ENCODE measurements at regions not wholly inside any gene's neighbourhood (a gene's known extent, or its start where the extent isn't known, plus 50 kb on each side); places are given as distances from the start of the nearest gene placed in this dataset.

GRCh38 chr9:26375448-26375847 is 517.2 kb downstream of the CAAP1 start:
- no peaks in the 10 kb centered on the region for H3K9me3 ChIP-seq (ENCODE audit: control extremely low read depth in 1 of 5, control insufficient read depth in 4 of 5, insufficient read depth in 2 of 5, low read depth in 1 of 5, low read length in 4 of 5)
- H3K27ac ChIP-seq (ENCODE audit: insufficient read depth in 1 of 2, low read depth in 1 of 2, low read length in 2 of 2, poor library complexity in 1 of 2, severe bottlenecking in 2 of 2), result no peak overlapping the region
- ChIA-PET POLR2A (no interaction called here), CTCF (no interaction called here)
- DNase-seq, result no peak
- 100% methylated on average over 1 of the region's 2 CpGs for WGBS (ENCODE audit: insufficient coverage)
- H3K4me3 ChIP-seq (ENCODE audit: control insufficient read depth in 1 of 7, extremely low read depth in 1 of 7, insufficient read depth in 4 of 7, low read depth in 2 of 7, low read length in 6 of 7), result no peak overlapping the region
- no peaks in the 10 kb centered on the region for H3K36me3 ChIP-seq (ENCODE audit: control insufficient read depth in 4 of 4, insufficient read depth in 4 of 4, low read length in 3 of 4)
- no peaks in the 10 kb centered on the region for H3K27me3 ChIP-seq (replicated peaks in 2 of 5; ENCODE audit: control insufficient read depth in 4 of 5, insufficient read depth in 5 of 5, low read length in 4 of 5)
- H3K4me1 ChIP-seq (ENCODE audit: control extremely low read depth in 1 of 4, control insufficient read depth in 4 of 4, insufficient read depth in 4 of 4, low read length in 3 of 4), result no peaks in the 10 kb centered on the region

- WGBS (ENCODE audit: insufficient coverage), result 100% methylated on average over 1 of the region's 2 CpGs
- Histone ChIP-seq H3K27ac (ENCODE audit: insufficient read depth in 1 of 2, low read depth in 1 of 2, low read length in 2 of 2, poor library complexity in 1 of 2, severe bottlenecking in 2 of 2) (no peak overlapping the region), H3K4me1 (ENCODE audit: control extremely low read depth in 1 of 4, control insufficient read depth in 4 of 4, insufficient read depth in 4 of 4, low read length in 3 of 4) (no peaks in the 10 kb centered on the region), H3K36me3 (ENCODE audit: control insufficient read depth in 4 of 4, insufficient read depth in 4 of 4, low read length in 3 of 4) (no peaks in the 10 kb centered on the region), H3K27me3 (replicated peaks in 2 of 5; ENCODE audit: control insufficient read depth in 4 of 5, insufficient read depth in 5 of 5, low read length in 4 of 5) (no peaks in the 10 kb centered on the region), H3K9me3 (ENCODE audit: control extremely low read depth in 1 of 5, control insufficient read depth in 4 of 5, insufficient read depth in 2 of 5, low read depth in 1 of 5, low read length in 4 of 5) (no peaks in the 10 kb centered on the region), H3K4me3 (ENCODE audit: control insufficient read depth in 1 of 7, extremely low read depth in 1 of 7, insufficient read depth in 4 of 7, low read depth in 2 of 7, low read length in 6 of 7) (no peak overlapping the region)
- no peak for DNase-seq
- POLR2A ChIA-PET, result no interaction called here
- CTCF ChIA-PET, result no interaction called here
Measured at GRCh38 chr9:26373616-26374015, 519.0 kb downstream of the CAAP1 start.

GRCh38 chr9:26371236-26371635 is 521.4 kb downstream of the CAAP1 start:
- no peaks in the 10 kb centered on the region for H3K27me3 ChIP-seq (replicated peaks in 2 of 5; ENCODE audit: control insufficient read depth in 4 of 5, insufficient read depth in 5 of 5, low read length in 4 of 5)
- ChIA-PET POLR2A (no interaction called here), CTCF (no interaction called here)
- H3K4me1 ChIP-seq (ENCODE audit: control extremely low read depth in 1 of 4, control insufficient read depth in 4 of 4, insufficient read depth in 4 of 4, low read length in 3 of 4), result no peaks in the 10 kb centered on the region
- no CpG with 5 or more reads among the region's 1 CpG for WGBS (ENCODE audit: insufficient coverage)
- DNase-seq, result no peak
- no peaks in the 10 kb centered on the region for H3K36me3 ChIP-seq (ENCODE audit: control insufficient read depth in 4 of 4, insufficient read depth in 4 of 4, low read length in 3 of 4)
- no peak overlapping the region for H3K27ac ChIP-seq (ENCODE audit: insufficient read depth in 1 of 2, low read depth in 1 of 2, low read length in 2 of 2, poor library complexity in 1 of 2, severe bottlenecking in 2 of 2)
- H3K4me3 ChIP-seq (ENCODE audit: control insufficient read depth in 1 of 7, extremely low read depth in 1 of 7, insufficient read depth in 4 of 7, low read depth in 2 of 7, low read length in 6 of 7), result no peak overlapping the region
- no peaks in the 10 kb centered on the region for H3K9me3 ChIP-seq (ENCODE audit: control extremely low read depth in 1 of 5, control insufficient read depth in 4 of 5, insufficient read depth in 2 of 5, low read depth in 1 of 5, low read length in 4 of 5)

- Histone ChIP-seq H3K9me3 (ENCODE audit: control extremely low read depth in 1 of 5, control insufficient read depth in 4 of 5, insufficient read depth in 2 of 5, low read depth in 1 of 5, low read length in 4 of 5) (no peaks in the 10 kb centered on the region), H3K4me1 (ENCODE audit: control extremely low read depth in 1 of 4, control insufficient read depth in 4 of 4, insufficient read depth in 4 of 4, low read length in 3 of 4) (no peaks in the 10 kb centered on the region), H3K4me3 (ENCODE audit: control insufficient read depth in 1 of 7, extremely low read depth in 1 of 7, insufficient read depth in 4 of 7, low read depth in 2 of 7, low read length in 6 of 7) (no peak overlapping the region), H3K36me3 (ENCODE audit: control insufficient read depth in 4 of 4, insufficient read depth in 4 of 4, low read length in 3 of 4) (no peaks in the 10 kb centered on the region), H3K27me3 (replicated peaks in 2 of 5; ENCODE audit: control insufficient read depth in 4 of 5, insufficient read depth in 5 of 5, low read length in 4 of 5) (no peaks in the 10 kb centered on the region), H3K27ac (ENCODE audit: insufficient read depth in 1 of 2, low read depth in 1 of 2, low read length in 2 of 2, poor library complexity in 1 of 2, severe bottlenecking in 2 of 2) (no peak overlapping the region)
- WGBS (ENCODE audit: insufficient coverage), result no CpG with 5 or more reads among the region's 3 CpGs
- CTCF ChIA-PET, result no interaction called here
- DNase-seq, result no peak
- POLR2A ChIA-PET, result no interaction called here
Measured at GRCh38 chr9:26369093-26369492, 523.5 kb downstream of the CAAP1 start.

DNA sequence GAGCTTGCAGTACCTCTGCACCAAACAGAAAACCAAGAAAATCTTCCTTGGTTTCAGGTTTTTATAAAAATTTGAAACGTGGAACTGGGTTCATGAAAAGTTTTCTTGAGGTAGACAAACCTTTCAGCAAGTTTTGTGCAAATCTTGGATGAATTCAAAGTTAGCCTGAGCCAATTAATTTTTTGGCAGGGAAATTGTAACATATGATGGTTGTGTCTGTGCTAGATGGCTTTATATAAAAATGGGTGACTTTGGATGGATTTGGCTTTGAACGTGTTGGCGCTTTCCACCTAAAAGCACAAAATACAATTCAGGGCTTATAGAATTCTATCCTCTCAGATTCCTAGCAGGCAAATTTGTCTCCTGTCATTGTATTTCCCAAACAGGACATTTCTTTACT is 524.4 kb downstream of the CAAP1 start:
- no peak for DNase-seq
- no peak overlapping the region for H3K4me3 ChIP-seq (ENCODE audit: control insufficient read depth in 1 of 7, extremely low read depth in 1 of 7, insufficient read depth in 4 of 7, low read depth in 2 of 7, low read length in 6 of 7)
- ChIA-PET POLR2A (no interaction called here), CTCF (no interaction called here)
- no peaks in the 10 kb centered on the region for H3K9me3 ChIP-seq (ENCODE audit: control extremely low read depth in 1 of 5, control insufficient read depth in 4 of 5, insufficient read depth in 2 of 5, low read depth in 1 of 5, low read length in 4 of 5)
- WGBS (ENCODE audit: insufficient coverage), result 63% methylated on average over 1 of the region's 3 CpGs
- H3K27ac ChIP-seq (ENCODE audit: insufficient read depth in 1 of 2, low read depth in 1 of 2, low read length in 2 of 2, poor library complexity in 1 of 2, severe bottlenecking in 2 of 2), result no peak overlapping the region
- H3K27me3 ChIP-seq (replicated peaks in 2 of 5; ENCODE audit: control insufficient read depth in 4 of 5, insufficient read depth in 5 of 5, low read length in 4 of 5), result no peaks in the 10 kb centered on the region
- H3K4me1 ChIP-seq (ENCODE audit: control extremely low read depth in 1 of 4, control insufficient read depth in 4 of 4, insufficient read depth in 4 of 4, low read length in 3 of 4), result no peaks in the 10 kb centered on the region
- H3K36me3 ChIP-seq (ENCODE audit: control insufficient read depth in 4 of 4, insufficient read depth in 4 of 4, low read length in 3 of 4), result no peaks in the 10 kb centered on the region

DNA sequence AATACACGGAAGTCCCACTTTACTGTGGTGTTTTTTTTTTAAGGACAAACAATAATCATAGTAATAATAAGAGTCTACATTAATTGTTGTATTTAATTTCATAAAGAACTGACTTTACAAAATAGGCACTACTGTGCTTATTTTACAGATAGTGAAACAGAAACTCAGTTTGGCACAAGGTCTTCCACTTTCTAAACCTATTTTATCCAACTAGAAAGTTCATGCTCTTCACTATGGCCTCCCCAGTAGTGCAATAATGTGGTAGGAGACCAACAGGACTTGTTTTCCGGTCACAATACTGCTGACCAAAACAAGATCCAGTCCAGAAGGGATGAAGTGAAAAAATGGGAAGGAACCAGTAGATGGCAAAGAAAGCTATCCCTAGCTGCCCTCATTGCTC is 531.6 kb downstream of the CAAP1 start:
- CTCF ChIA-PET, result no interaction called here
- Histone ChIP-seq H3K27ac (ENCODE audit: insufficient read depth in 1 of 2, low read depth in 1 of 2, low read length in 2 of 2, poor library complexity in 1 of 2, severe bottlenecking in 2 of 2) (no peak overlapping the region), H3K27me3 (replicated peaks in 2 of 5; ENCODE audit: control insufficient read depth in 4 of 5, insufficient read depth in 5 of 5, low read length in 4 of 5) (no peaks in the 10 kb centered on the region), H3K4me1 (ENCODE audit: control extremely low read depth in 1 of 4, control insufficient read depth in 4 of 4, insufficient read depth in 4 of 4, low read length in 3 of 4) (no peaks in the 10 kb centered on the region), H3K36me3 (ENCODE audit: control insufficient read depth in 4 of 4, insufficient read depth in 4 of 4, low read length in 3 of 4) (no peaks in the 10 kb centered on the region), H3K9me3 (ENCODE audit: control extremely low read depth in 1 of 5, control insufficient read depth in 4 of 5, insufficient read depth in 2 of 5, low read depth in 1 of 5, low read length in 4 of 5) (no peaks in the 10 kb centered on the region), H3K4me3 (ENCODE audit: control insufficient read depth in 1 of 7, extremely low read depth in 1 of 7, insufficient read depth in 4 of 7, low read depth in 2 of 7, low read length in 6 of 7) (no peak overlapping the region)
- DNase-seq, result no peak
- 100% methylated on average over 1 of the region's 2 CpGs for WGBS (ENCODE audit: insufficient coverage)
- POLR2A ChIA-PET, result no interaction called here

DNA sequence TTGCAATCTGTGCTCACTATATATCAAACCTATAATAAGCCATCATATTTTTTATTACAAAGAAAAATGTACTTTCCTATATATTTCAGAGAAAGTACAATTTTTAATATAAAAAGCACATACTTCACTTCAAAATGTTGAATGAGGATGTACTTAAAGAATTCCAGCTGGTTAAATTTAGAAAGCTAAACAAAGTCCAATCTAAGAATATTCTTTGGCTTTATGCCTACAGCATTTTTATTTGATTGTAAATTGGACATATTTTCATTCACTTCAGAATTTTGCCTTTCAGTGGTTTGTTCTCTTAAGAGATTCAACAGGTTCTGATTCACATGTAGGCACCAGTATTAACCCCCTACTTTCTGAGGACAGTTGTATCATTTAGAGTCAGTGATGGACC is 533.8 kb downstream of the CAAP1 start:
- DNase-seq, result no peak
- Histone ChIP-seq H3K36me3 (ENCODE audit: control insufficient read depth in 4 of 4, insufficient read depth in 4 of 4, low read length in 3 of 4) (no peaks in the 10 kb centered on the region), H3K9me3 (ENCODE audit: control extremely low read depth in 1 of 5, control insufficient read depth in 4 of 5, insufficient read depth in 2 of 5, low read depth in 1 of 5, low read length in 4 of 5) (no peaks in the 10 kb centered on the region), H3K4me3 (ENCODE audit: control insufficient read depth in 1 of 7, extremely low read depth in 1 of 7, insufficient read depth in 4 of 7, low read depth in 2 of 7, low read length in 6 of 7) (no peak overlapping the region), H3K27ac (ENCODE audit: insufficient read depth in 1 of 2, low read depth in 1 of 2, low read length in 2 of 2, poor library complexity in 1 of 2, severe bottlenecking in 2 of 2) (no peak overlapping the region), H3K4me1 (ENCODE audit: control extremely low read depth in 1 of 4, control insufficient read depth in 4 of 4, insufficient read depth in 4 of 4, low read length in 3 of 4) (no peaks in the 10 kb centered on the region), H3K27me3 (replicated peaks in 2 of 5; ENCODE audit: control insufficient read depth in 4 of 5, insufficient read depth in 5 of 5, low read length in 4 of 5) (no peaks in the 10 kb centered on the region)
- POLR2A ChIA-PET, result no interaction called here
- CTCF ChIA-PET, result no interaction called here

All from common myeloid progenitor, CD34-positive (primary cell).